OCI-LY3 (cell line): ENCODE measurements at regions not wholly inside any gene's neighbourhood (a gene's known extent, or its start where the extent isn't known, plus 50 kb on each side); places are given as distances from the start of the nearest gene placed in this dataset.
"Not testable (repeated sequence)": the region's sequence is repeated elsewhere in the genome, so short reads cannot be mapped to it uniquely, and the experiment has no call there.

Source experiments
- H2AFZ ChIP-seq: fragments of 200-600, 300-600 bp; shearing (Covaris generic); 2 replicates; pipeline ENCODE4 v1.6.0; 2014; ENCODE audit warnings: antibody characterized with exemption, low read depth, low read length
- H3K27ac ChIP-seq: fragments of 200-600, 300-600 bp; sonication (generic); 2 replicates; pipeline ENCODE4 v1.5.1; 2014; ENCODE audit warnings: mild to moderate bottlenecking, low read length, moderate library complexity, mixed read lengths
- H3K27me3 ChIP-seq: fragments of 200-600, 300-600 bp; sonication (generic); 2 replicates; pipeline ENCODE4 v1.6.1; 2014; ENCODE audit warnings: low read depth, low read length, mixed read lengths
- H3K36me3 ChIP-seq: fragments of 200-600, 300-600 bp; sonication (generic); replicated peaks from 2 replicates; pipeline ENCODE3; 2014; ENCODE audit warnings: low read depth, low read length, mixed read lengths
- H3K4me1 ChIP-seq: fragments of 300-600, 200-600 bp; sonication (generic); 2 replicates; pipeline ENCODE4 v1.6.1; 2014; ENCODE audit warnings: low read length, mixed read lengths
- H3K4me2 ChIP-seq: fragments of 200-600, 300-600 bp; sonication (generic); 2 replicates; pipeline ENCODE4 v1.6.1; 2014; ENCODE audit warnings: low read length, mixed read lengths
- H3K4me3 ChIP-seq: fragments of 300-600, 200-600 bp; sonication (generic); 2 replicates; pipeline ENCODE4 v1.5.1; 2014; ENCODE audit warnings: antibody characterized with exemption, mild to moderate bottlenecking, low read length, moderate library complexity
- H3K79me2 ChIP-seq: fragments of 300-600, 200-600 bp; shearing (Covaris generic); 2 replicates; pipeline ENCODE4 v1.6.1; 2014; ENCODE audit warnings: mild to moderate bottlenecking, low read length, mixed read lengths
- H3K9ac ChIP-seq: fragments of 300-600, 200-600 bp; shearing (Covaris generic); 2 replicates; pipeline ENCODE4 v1.6.0; 2014; ENCODE audit warnings: mild to moderate bottlenecking, low read length, moderate library complexity
- H3K9me3 ChIP-seq: fragments of 200-600, 300-600 bp; shearing (Covaris generic); 2 replicates; pipeline ENCODE4 v1.6.1; 2014; ENCODE audit warnings: low read length, mixed read lengths; ENCODE audit not compliant: insufficient read depth
- H4K20me1 ChIP-seq: fragments of 200-600, 300-600 bp; sonication (generic); 2 replicates; pipeline ENCODE4 v1.6.1; 2016; ENCODE audit warnings: low read length, mixed read lengths; ENCODE audit not compliant: insufficient read depth
- CTCF ChIP-seq: fragments of 200-600, 300-600 bp; sonication (generic); IDR thresholded peaks from 2 replicates; pipeline ENCODE4 v1.5.1; 2014; ENCODE audit warnings: antibody characterized with exemption, low read length, low read depth
- EZH2phosphoT487 ChIP-seq: fragments of 200-600 bp; shearing (Covaris generic); IDR thresholded peaks from 2 replicates; pipeline ENCODE4 v1.6.1; 2018; ENCODE audit warnings: antibody characterized with exemption, mixed run types, low read depth

GRCh38 chr10:108612485-108612884, 1310.8 kb downstream of the XPNPEP1 start:
- no peaks in the 10 kb centered on the region for H3K27me3 ChIP-seq
- H4K20me1 ChIP-seq, result no peaks in the 10 kb centered on the region
- H3K79me2 ChIP-seq, result no peaks in the 10 kb centered on the region

GRCh38 chr10:108608860-108609259, 1314.5 kb downstream of the XPNPEP1 start:
- H3K4me2 ChIP-seq, result no peak overlapping the region
- no peaks in the 10 kb centered on the region for H3K36me3 ChIP-seq
- no peaks in the 10 kb centered on the region for H4K20me1 ChIP-seq
- H3K9me3 ChIP-seq, result no peaks in the 10 kb centered on the region
- H3K4me3 ChIP-seq, result no peak overlapping the region
- no peaks in the 10 kb centered on the region for H3K79me2 ChIP-seq
- no peak overlapping the region for H2AFZ ChIP-seq
- no peak overlapping the region for H3K27ac ChIP-seq
- no peak overlapping the region for H3K9ac ChIP-seq
- H3K4me1 ChIP-seq, result no peaks in the 10 kb centered on the region
- H3K27me3 ChIP-seq, result no peaks in the 10 kb centered on the region
- TF ChIP-seq EZH2phosphoT487, result no peak
- TF ChIP-seq CTCF, result no peak

More at GRCh38 chr10:108612485-108612884, 1310.8 kb downstream of the XPNPEP1 start:
- H3K27ac ChIP-seq, result no peak overlapping the region
- H3K9me3 ChIP-seq, result no peaks in the 10 kb centered on the region
- H3K4me2 ChIP-seq, result no peak overlapping the region
- no peak for TF ChIP-seq EZH2phosphoT487
- TF ChIP-seq CTCF, result no peak
- no peaks in the 10 kb centered on the region for H3K36me3 ChIP-seq
- H3K4me1 ChIP-seq, result no peaks in the 10 kb centered on the region
- no peak overlapping the region for H3K9ac ChIP-seq
- no peak overlapping the region for H2AFZ ChIP-seq
- no peak overlapping the region for H3K4me3 ChIP-seq

GRCh38 chr10:108601851-108602250, 1321.5 kb downstream of the XPNPEP1 start:
- no peak overlapping the region for H2AFZ ChIP-seq
- H4K20me1 ChIP-seq, result no peaks in the 10 kb centered on the region
- no peaks in the 10 kb centered on the region for H3K4me1 ChIP-seq
- H3K36me3 ChIP-seq, result no peaks in the 10 kb centered on the region
- H3K9me3 ChIP-seq, result no peaks in the 10 kb centered on the region
- no peaks in the 10 kb centered on the region for H3K27me3 ChIP-seq
- H3K4me2 ChIP-seq, result no peak overlapping the region
- H3K79me2 ChIP-seq, result no peaks in the 10 kb centered on the region
- H3K4me3 ChIP-seq, result no peak overlapping the region
- no peak overlapping the region for H3K27ac ChIP-seq
- no peak for TF ChIP-seq EZH2phosphoT487
- H3K9ac ChIP-seq, result no peak overlapping the region

GRCh38 chr10:108600511-108600910, 1322.8 kb downstream of the XPNPEP1 start:
- not testable (repeated sequence) for H4K20me1 ChIP-seq, H3K4me3 ChIP-seq, H3K79me2 ChIP-seq, H3K9me3 ChIP-seq, H3K9ac ChIP-seq, H3K27me3 ChIP-seq, H3K4me2 ChIP-seq, H3K36me3 ChIP-seq, H3K27ac ChIP-seq, H2AFZ ChIP-seq
- H3K4me1 ChIP-seq, result peaks cover 11% of the 10 kb centered on the region

- not testable (repeated sequence) for H3K9ac ChIP-seq
These were observed 1324.0 kb downstream of the XPNPEP1 start for GRCh38 chr10:108599317-108599716.

More at GRCh38 chr10:108599317-108599716, 1324.0 kb downstream of the XPNPEP1 start:
- not testable (repeated sequence) for H2AFZ ChIP-seq, H3K4me3 ChIP-seq, H3K9me3 ChIP-seq, H3K4me2 ChIP-seq, H3K27ac ChIP-seq, H3K36me3 ChIP-seq, H4K20me1 ChIP-seq, H3K79me2 ChIP-seq, H3K27me3 ChIP-seq
- H3K4me1 ChIP-seq, result peaks cover 23% of the 10 kb centered on the region
